K562 (cell line): ENCODE measurements at regions not wholly inside any gene's neighbourhood (a gene's known extent, or its start where the extent isn't known, plus 50 kb on each side); places are given as distances from the start of the nearest gene placed in this dataset.
"Not testable (repeated sequence)": the region's sequence is repeated elsewhere in the genome, so short reads cannot be mapped to it uniquely, and the experiment has no call there.

Experiments
- ATAC-seq: fragments of 200-7000 bp; cut with Tn5 transposase; 3 replicates; pipeline ENCODE4 v1.9.1; 2020; ENCODE audit warnings: moderate library complexity
- BruUV-seq: library from RNA; stranded (reverse); fragments of 400-500 nt; replicated peaks from 2 replicates; lab custom pipeline; 2021; lab: Mats Ljungman, UMichigan
- CTCF ChIA-PET: fragments of 300-600 bp; formaldehyde crosslinking; extraction: SDS; loops from one replicate; lab custom pipeline; 2021; ENCODE audit warnings: low intra/inter-chr PET ratio; lab: Yijun Ruan, JAX
- POLR2A ChIA-PET: fragments of 300-600, 350-650 bp; sonication (Branson Sonifier 250); formaldehyde crosslinking; extraction: SDS; loops from one replicate; lab custom pipeline; 2021; ENCODE audit warnings: antibody characterized with exemption, inconsistent platforms; lab: Yijun Ruan, JAX
- DNase-seq, 4 experiments: peaks; one replicate each; pipeline versions ENCODE4 v3.0.0 to v3.0.0-alpha.2; 2011 to 2018; ENCODE audit warnings: low spot score in 3 of 4, mixed read lengths in 3 of 4; ENCODE audit errors: extremely low read depth in 1 of 4
- FAIRE-seq: peaks from 2 replicates; lab custom pipeline; 2011; peaks lifted over from hg19 to GRCh38; lab: Jason Lieb, UNC
- H2AFZ ChIP-seq: 2 replicates; pipeline ENCODE4 v1.6.0; 2011; ENCODE audit warnings: low read depth, low read length, control low read depth, inconsistent platforms
- H3K27ac ChIP-seq: fragments of 200-600 bp; 3 replicates; pipeline ENCODE4 v1.8.0; 2011; ENCODE audit warnings: low read depth, mild to moderate bottlenecking, control low read depth, inconsistent platforms, low read length, moderate library complexity, mixed read lengths; ENCODE audit errors: extremely low read depth
- H3K27me3 ChIP-seq, 2 experiments: fragments of 300-600 bp in 1 of 2; 2 replicates in 1 of 2; 3 replicates in 1 of 2; pipeline versions ENCODE4 v1.6.0 to v1.8.0; 2011; ENCODE audit warnings: inconsistent platforms in 2 of 2, low read length in 2 of 2, mild to moderate bottlenecking in 1 of 2, mixed read lengths in 1 of 2, moderate library complexity in 1 of 2; ENCODE audit not compliant: control insufficient read depth in 2 of 2, insufficient read depth in 2 of 2
- H3K36me3 ChIP-seq: fragments of 300-600 bp; 3 replicates; pipeline ENCODE4 v1.8.0; 2011; ENCODE audit warnings: mild to moderate bottlenecking, low read length, inconsistent platforms; ENCODE audit not compliant: control insufficient read depth, insufficient read depth
- H3K4me1 ChIP-seq, 2 experiments: fragments of 200-600 bp in 1 of 2; replicated peaks in 1 of 2; 2 replicates in 1 of 2; 3 replicates in 1 of 2; pipeline versions ENCODE4 v1.5.1 to v1.8.0; 2011; ENCODE audit warnings: inconsistent platforms in 2 of 2, low read length in 2 of 2, mild to moderate bottlenecking in 1 of 2, mixed read lengths in 1 of 2, moderate library complexity in 1 of 2; ENCODE audit not compliant: control insufficient read depth in 2 of 2, insufficient read depth in 2 of 2
- H3K4me2 ChIP-seq: 2 replicates; pipeline ENCODE4 v1.6.1; 2011; ENCODE audit warnings: low read length, control low read depth, inconsistent platforms, mixed read lengths; ENCODE audit not compliant: insufficient read depth
- H3K4me3 ChIP-seq: fragments of 200-600 bp; sonication (generic), shearing (Covaris generic); 2 replicates; pipeline ENCODE4 v1.5.1; 2016; ENCODE audit warnings: control low read depth, inconsistent platforms
- H3K79me2 ChIP-seq: fragments of 200-600 bp; 3 replicates; pipeline ENCODE4 v1.8.0; 2011; ENCODE audit warnings: low read length, inconsistent platforms; ENCODE audit not compliant: control insufficient read depth, insufficient read depth
- H3K9ac ChIP-seq, 2 experiments: 2 replicates each; pipeline versions ENCODE4 v1.6.0 to v1.6.1; 2011; ENCODE audit warnings: low read depth in 2 of 2, low read length in 2 of 2, control low read depth in 1 of 2, inconsistent platforms in 1 of 2, mild to moderate bottlenecking in 1 of 2, mixed read lengths in 1 of 2; ENCODE audit not compliant: insufficient read depth in 1 of 2
- H3K9me1 ChIP-seq: one replicate; pipeline ENCODE4 v1.6.0; 2011; ENCODE audit warnings: inconsistent platforms, mild to moderate bottlenecking, low read length, moderate library complexity; ENCODE audit not compliant: control insufficient read depth, insufficient read depth
- H3K9me3 ChIP-seq: replicated peaks from 2 replicates; pipeline ENCODE4 v1.5.1; 2011; ENCODE audit warnings: low read depth, low read length, inconsistent platforms; ENCODE audit not compliant: control insufficient read depth, insufficient read depth
- H4K20me1 ChIP-seq: replicated peaks from 2 replicates; pipeline ENCODE4 v1.6.1; 2011; ENCODE audit warnings: low read length, inconsistent platforms, mixed read lengths; ENCODE audit not compliant: control insufficient read depth, insufficient read depth
- ATF7 ChIP-seq: fragments of 450-650 bp; IDR thresholded peaks from 2 replicates; pipeline ENCODE4 v1.7.1; 2014; ENCODE audit warnings: mild to moderate bottlenecking, moderate library complexity
- BRD9 ChIP-seq: fragments of 450-650 bp; IDR thresholded peaks from 2 replicates; pipeline ENCODE4 v1.6.1; 2018; ENCODE audit warnings: low read depth; ENCODE audit not compliant: partially characterized antibody
- DIDO1 ChIP-seq: fragments of 450-650 bp; IDR thresholded peaks from 2 replicates; pipeline ENCODE4 v1.6.1; 2016; ENCODE audit warnings: low read depth, missing biosample characterization, missing genetic modification characterization
- HNRNPK ChIP-seq: fragments of 200-400 bp; formaldehyde crosslinking; IDR thresholded peaks from one replicate; pipeline ENCODE4 v1.6.1; 2018; ENCODE audit warnings: mild to moderate bottlenecking, low read depth, low read length; ENCODE audit not compliant: poor library complexity, severe bottlenecking
- IFI16 ChIP-seq: fragments of 250-450 bp; sonication (Bioruptor Pico); IDR thresholded peaks from 2 replicates; pipeline ENCODE4 v2.1.2; 2022; ENCODE audit warnings: mild to moderate bottlenecking, inconsistent platforms
- MTA2 ChIP-seq: fragments of 450-650 bp; IDR thresholded peaks from 2 replicates; pipeline ENCODE4 v1.6.1; 2016; ENCODE audit warnings: low read depth
- PRPF4 ChIP-seq: fragments of 200-400 bp; formaldehyde crosslinking; IDR thresholded peaks from one replicate; pipeline ENCODE4 v1.6.1; 2017; ENCODE audit warnings: low read length, low read depth, mild to moderate bottlenecking; ENCODE audit not compliant: insufficient read depth, poor library complexity, severe bottlenecking
- SRF ChIP-seq, 2 experiments: fragments of 250-450, 450-650 bp in 1 of 2; sonication (Bioruptor Pico) in 1 of 2; sonication (generic) in 1 of 2; formaldehyde crosslinking; IDR thresholded peaks; 2 replicates each; pipeline versions ENCODE4 v1.5.0 to v1.5.1; 2020 to 2022; ENCODE audit warnings: mild to moderate bottlenecking in 1 of 2, missing genetic modification reagents in 1 of 2
- SUPT5H ChIP-seq: fragments of 450-650 bp; IDR thresholded peaks from 2 replicates; pipeline ENCODE4 v1.6.1; 2016
- ZNF12 ChIP-seq: sonication (generic); formaldehyde crosslinking; IDR thresholded peaks from 2 replicates; pipeline ENCODE4 v1.4.0; 2020; ENCODE audit warnings: mild to moderate bottlenecking, missing genetic modification reagents
- WGBS: fragments of 100-300 bp; shearing (Covaris generic); methylation state at CpG from one replicate; pipeline ENCODE4 v1.1.6; 2016; ENCODE audit warnings: low coverage, mixed read lengths; ENCODE audit not compliant: insufficient coverage; ENCODE audit errors: missing lambda C conversion rate; 5-methylcytosine and 5-hydroxymethylcytosine counted together
- in situ Hi-C: fragments of 300-500 bp; cut with MboI; formaldehyde crosslinking; loops from 4 replicates; pipeline ENCODE4 v1.15.0; 2018; ENCODE audit warnings: inconsistent platforms, mixed read lengths
- intact Hi-C: fragments of 100-400 bp; cut with micrococcal nuclease; formaldehyde crosslinking; loops from 2 replicates; pipeline ENCODE4 v1.14.2; 2022

- no peak for TF ChIP-seq BRD9
- no peak for TF ChIP-seq PRPF4
- no peak for TF ChIP-seq ZNF12 (CRISPR knock-in tag)
- TF ChIP-seq DIDO1 (tag), result no peak
- no peak for TF ChIP-seq SRF (CRISPR knock-in tag; IDR thresholded peaks at IDR 0.05)
- TF ChIP-seq SUPT5H, result no peak
- no peak for TF ChIP-seq HNRNPK
- TF ChIP-seq ATF7, result no peak
- no peak for TF ChIP-seq MTA2
- no peak for TF ChIP-seq IFI16 (CRISPR knock-in tag)
These were observed 325.4 kb upstream of the FRG1 start (continued) for GRCh38 chr4:189615217-189615663.

- DNase-seq, FAIRE-seq, H3K36me3 ChIP-seq, CTCF ChIA-PET, POLR2A ChIA-PET, H3K4me1 ChIP-seq, BruUV-seq, H3K9me3 ChIP-seq, H3K4me3 ChIP-seq, H3K79me2 ChIP-seq, H3K9ac ChIP-seq, H3K9me1 ChIP-seq, H3K27me3 ChIP-seq, intact Hi-C loops, H2AFZ ChIP-seq, in situ Hi-C loops, H4K20me1 ChIP-seq, ATAC-seq, H3K27ac ChIP-seq, H3K4me2 ChIP-seq: not testable (repeated sequence)
- 0% methylated on average over 5 of the region's 5 CpGs for WGBS
These were observed 322.9 kb upstream of the FRG1 start for GRCh38 chr4:189617741-189618140.

- H3K4me2 ChIP-seq, DNase-seq, H2AFZ ChIP-seq, BruUV-seq, CTCF ChIA-PET, POLR2A ChIA-PET, H3K4me3 ChIP-seq, H3K9me1 ChIP-seq, H3K27me3 ChIP-seq, intact Hi-C loops, in situ Hi-C loops, FAIRE-seq, H3K9me3 ChIP-seq, H3K9ac ChIP-seq, H4K20me1 ChIP-seq, ATAC-seq, H3K27ac ChIP-seq, H3K79me2 ChIP-seq, H3K36me3 ChIP-seq, H3K4me1 ChIP-seq: not testable (repeated sequence)
- WGBS, result 0% methylated on average over 8 of the region's 8 CpGs
These were observed 321.0 kb upstream of the FRG1 start for GRCh38 chr4:189619441-189620250.
